HepG2 (cell line): ENCODE measurements at regions not wholly inside any gene's neighbourhood (a gene's known extent, or its start where the extent isn't known, plus 50 kb on each side); places are given as distances from the start of the nearest gene placed in this dataset.

ENCODE experiments used
- ATAC-seq: fragments of 200-7000 bp; cut with Tn5 transposase; 3 replicates; pipeline ENCODE4 v1.9.1; 2020; ENCODE audit warnings: mild to moderate bottlenecking, moderate library complexity
- BruUV-seq: library from RNA; stranded (reverse); fragments of 400-500 nt; replicated peaks from 2 replicates; lab custom pipeline; 2021; lab: Mats Ljungman, UMichigan
- CTCF ChIA-PET: fragments of 300-600 bp; formaldehyde crosslinking; extraction: SDS; loops from one replicate; lab custom pipeline; 2021; ENCODE audit warnings: low total read pairs, inconsistent platforms, low intra/inter-chr PET ratio; lab: Yijun Ruan, JAX
- POLR2A ChIA-PET: fragments of 350-600 bp; sonication (Branson Sonifier 250); formaldehyde crosslinking; loops from one replicate; lab custom pipeline; 2020; ENCODE audit warnings: antibody characterized with exemption, inconsistent platforms; lab: Yijun Ruan, JAX
- DNase-seq: peaks from one replicate; pipeline ENCODE4 v3.0.0-alpha.2; 2015; ENCODE audit warnings: low spot score
- FAIRE-seq: peaks from 3 replicates; lab custom pipeline; 2011; peaks lifted over from hg19 to GRCh38; lab: Jason Lieb, UNC
- H2AFZ ChIP-seq: one replicate; pipeline ENCODE4 v1.6.1; 2011; ENCODE audit warnings: low read length, inconsistent platforms
- H3K27ac ChIP-seq: fragments of 300-600 bp; 3 replicates; pipeline ENCODE4 v1.8.0; 2011; ENCODE audit warnings: mixed run types, mild to moderate bottlenecking, mixed read lengths, low read length, inconsistent platforms; ENCODE audit not compliant: insufficient read depth; ENCODE audit errors: extremely low read length
- H3K27me3 ChIP-seq, 2 experiments: fragments of 200-600 bp in 1 of 2; 2 replicates in 1 of 2; 3 replicates in 1 of 2; pipeline versions ENCODE4 v1.6.0 to v1.8.0; 2011; ENCODE audit warnings: low read length in 2 of 2, mild to moderate bottlenecking in 2 of 2, moderate library complexity in 2 of 2, inconsistent platforms in 1 of 2; ENCODE audit not compliant: insufficient read depth in 2 of 2, control insufficient read depth in 1 of 2
- H3K36me3 ChIP-seq, 2 experiments: fragments of 200-600 bp in 1 of 2; replicated peaks in 1 of 2; 2 replicates in 1 of 2; 3 replicates in 1 of 2; pipeline versions ENCODE4 v1.5.1 to v1.8.0; 2011; ENCODE audit warnings: low read length in 2 of 2, inconsistent platforms in 1 of 2; ENCODE audit not compliant: insufficient read depth in 2 of 2, control insufficient read depth in 1 of 2
- H3K4me1 ChIP-seq: 2 replicates; pipeline ENCODE4 v1.5.1; 2012; ENCODE audit warnings: low read length, inconsistent platforms; ENCODE audit not compliant: insufficient read depth
- H3K4me2 ChIP-seq: 2 replicates; pipeline ENCODE4 v1.6.0; 2011; ENCODE audit warnings: low read depth, low read length, inconsistent platforms
- H3K4me3 ChIP-seq, 3 experiments: fragments of 200-600 bp in 1 of 3; sonication (generic), shearing (Covaris generic) in 1 of 3; replicated peaks in 1 of 3; 2 replicates each; pipeline ENCODE4 v1.5.1; 2011 to 2016; ENCODE audit warnings: low read length in 3 of 3, inconsistent platforms in 2 of 3, low read depth in 2 of 3, mild to moderate bottlenecking in 2 of 3, control low read depth in 1 of 3, mixed read lengths in 1 of 3; ENCODE audit not compliant: insufficient read depth in 1 of 3
- H3K79me2 ChIP-seq: one replicate; pipeline ENCODE4 v1.6.1; 2011; ENCODE audit warnings: low read length, inconsistent platforms; ENCODE audit not compliant: insufficient read depth
- H3K9ac ChIP-seq: 2 replicates; pipeline ENCODE4 v1.6.0; 2011; ENCODE audit warnings: mild to moderate bottlenecking, low read depth, low read length, inconsistent platforms; ENCODE audit not compliant: insufficient read depth
- H3K9me3 ChIP-seq: 2 replicates; pipeline ENCODE4 v1.5.1; 2012; ENCODE audit warnings: mild to moderate bottlenecking, low read length
- H4K20me1 ChIP-seq: 2 replicates; pipeline ENCODE4 v1.6.0; 2011; ENCODE audit warnings: inconsistent platforms, mild to moderate bottlenecking, low read length, moderate library complexity; ENCODE audit not compliant: insufficient read depth
- CREM ChIP-seq, 2 experiments: sonication (generic) in 1 of 2; formaldehyde crosslinking in 1 of 2; IDR thresholded peaks; 2 replicates each; pipeline versions ENCODE4 v1.4.0 to v1.6.1; 2016 to 2020; ENCODE audit warnings: antibody characterized with exemption in 1 of 2, mild to moderate bottlenecking in 1 of 2, missing genetic modification reagents in 1 of 2
- MIER3 ChIP-seq: IDR thresholded peaks from 2 replicates; pipeline ENCODE4 v1.6.1; 2016; ENCODE audit warnings: missing compliant biosample characterization, borderline replicate concordance
- NPAS2 ChIP-seq: sonication (generic); formaldehyde crosslinking; IDR thresholded peaks from 2 replicates; pipeline ENCODE4 v1.8.0; 2022; ENCODE audit warnings: mild to moderate bottlenecking, missing genetic modification reagents, borderline replicate concordance
- RNF2 ChIP-seq: fragments of 450-650 bp; conservative IDR thresholded peaks from 2 replicates; pipeline ENCODE4 v1.6.1; 2016; ENCODE audit warnings: low read depth
- THAP7 ChIP-seq: sonication (generic); formaldehyde crosslinking; IDR thresholded peaks from 2 replicates; pipeline ENCODE4 v1.8.1; 2023; ENCODE audit warnings: mild to moderate bottlenecking, missing genetic modification reagents
- ZC3H4 ChIP-seq: sonication (generic); formaldehyde crosslinking; IDR thresholded peaks from 2 replicates; pipeline ENCODE4 v1.4.0; 2020; ENCODE audit warnings: missing genetic modification reagents, borderline replicate concordance
- ZFAT ChIP-seq: sonication (generic); formaldehyde crosslinking; conservative IDR thresholded peaks from 2 replicates; pipeline ENCODE4 v1.8.1; 2023; ENCODE audit warnings: missing genetic modification reagents, inconsistent platforms
- ZFY ChIP-seq: sonication (generic); formaldehyde crosslinking; IDR thresholded peaks from 2 replicates; pipeline ENCODE4 v1.4.0; 2020; ENCODE audit warnings: missing genetic modification reagents
- ZMYM4 ChIP-seq: sonication (generic); formaldehyde crosslinking; IDR thresholded peaks from 2 replicates; pipeline ENCODE4 v1.8.1; 2023; ENCODE audit warnings: mild to moderate bottlenecking, missing genetic modification reagents
- ZNF335 ChIP-seq: sonication (generic); formaldehyde crosslinking; IDR thresholded peaks from 2 replicates; pipeline ENCODE4 v1.4.0; 2020; ENCODE audit warnings: missing genetic modification reagents
- ZNF460 ChIP-seq: sonication (generic); formaldehyde crosslinking; IDR thresholded peaks from 2 replicates; pipeline ENCODE4 v1.5.1; 2020; ENCODE audit warnings: missing genetic modification reagents, mild to moderate bottlenecking, borderline replicate concordance
- ZNF484 ChIP-seq: sonication (generic); formaldehyde crosslinking; IDR thresholded peaks from 2 replicates; pipeline ENCODE4 v1.5.1; 2020; ENCODE audit warnings: mild to moderate bottlenecking, low read depth, missing genetic modification reagents, borderline replicate concordance
- ZNF720 ChIP-seq: sonication (generic); formaldehyde crosslinking; IDR thresholded peaks from 2 replicates; pipeline ENCODE4 v1.4.0; 2020; ENCODE audit warnings: missing genetic modification reagents
- WGBS: methylation state at CpG from one replicate; pipeline ENCODE4 v1.1.6; 2017; ENCODE audit warnings: low lambda C conversion rate; 5-methylcytosine and 5-hydroxymethylcytosine counted together
- in situ Hi-C: cut with HindIII; loops from 2 replicates; pipeline ENCODE4 v1.10.0; 2017; ENCODE audit warnings: low pct_unique_long_range_greater_than_20kb; ENCODE audit not compliant: extremely low pct_ligation_motif_present
- intact Hi-C: fragments of 100-400 bp; cut with micrococcal nuclease; formaldehyde crosslinking; loops from one replicate; pipeline ENCODE4 v1.10.0; 2022; ENCODE audit not compliant: unreplicated experiment
- TF ChIP-seq, protein P1 (sequence below): sonication (generic); formaldehyde crosslinking; IDR thresholded peaks from 2 replicates; pipeline ENCODE4 v1.4.0; 2020; ENCODE audit warnings: mild to moderate bottlenecking, missing genetic modification reagents, borderline replicate concordance
- TF ChIP-seq, protein P2 (sequence below): sonication (generic); formaldehyde crosslinking; IDR thresholded peaks from 2 replicates; pipeline ENCODE4 v1.5.1; 2020; ENCODE audit warnings: missing genetic modification reagents, mild to moderate bottlenecking, borderline replicate concordance

DNA sequence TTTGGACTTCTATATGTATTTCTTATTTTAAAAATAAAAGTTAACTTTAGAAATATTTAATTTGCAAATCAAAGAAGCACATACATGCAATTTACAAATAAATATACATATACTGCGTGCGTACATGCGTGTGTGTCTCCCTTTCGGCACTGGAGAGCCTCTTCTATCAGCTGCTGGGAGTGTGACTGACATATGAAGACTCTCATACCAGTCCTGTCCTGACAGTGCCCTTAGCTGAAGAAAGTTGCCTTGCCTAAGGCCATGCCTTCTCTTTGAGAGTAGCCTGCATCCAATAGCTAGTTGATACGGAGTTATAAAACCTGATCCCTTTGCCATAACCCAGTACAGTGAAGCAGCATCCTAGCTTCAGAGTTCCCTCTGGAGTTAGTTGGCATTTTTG is 282.4 kb upstream of the NEGR1 start:
- Histone ChIP-seq H4K20me1 (no peaks in the 10 kb centered on the region), H3K27me3 (no peaks in the 10 kb centered on the region), H3K4me2 (no peak overlapping the region), H3K9ac (no peak overlapping the region), H3K27ac (no peak overlapping the region), H3K79me2 (no peaks in the 10 kb centered on the region), H3K9me3 (no peaks in the 10 kb centered on the region), H3K4me1 (no peaks in the 10 kb centered on the region), H3K36me3 (no peaks in the 10 kb centered on the region), H3K4me3 (no peak overlapping the region), H2AFZ (no peak overlapping the region)
- ChIA-PET CTCF (no interaction called here), POLR2A (no interaction called here)
- no TSS peak for BruUV-seq
- FAIRE-seq = no peak
- intact Hi-C loops (no loop called here), in situ Hi-C loops (no loop called here)
- WGBS = 62% methylated on average over 5 of the region's 5 CpGs
- TF ChIP-seq, protein P1, sequence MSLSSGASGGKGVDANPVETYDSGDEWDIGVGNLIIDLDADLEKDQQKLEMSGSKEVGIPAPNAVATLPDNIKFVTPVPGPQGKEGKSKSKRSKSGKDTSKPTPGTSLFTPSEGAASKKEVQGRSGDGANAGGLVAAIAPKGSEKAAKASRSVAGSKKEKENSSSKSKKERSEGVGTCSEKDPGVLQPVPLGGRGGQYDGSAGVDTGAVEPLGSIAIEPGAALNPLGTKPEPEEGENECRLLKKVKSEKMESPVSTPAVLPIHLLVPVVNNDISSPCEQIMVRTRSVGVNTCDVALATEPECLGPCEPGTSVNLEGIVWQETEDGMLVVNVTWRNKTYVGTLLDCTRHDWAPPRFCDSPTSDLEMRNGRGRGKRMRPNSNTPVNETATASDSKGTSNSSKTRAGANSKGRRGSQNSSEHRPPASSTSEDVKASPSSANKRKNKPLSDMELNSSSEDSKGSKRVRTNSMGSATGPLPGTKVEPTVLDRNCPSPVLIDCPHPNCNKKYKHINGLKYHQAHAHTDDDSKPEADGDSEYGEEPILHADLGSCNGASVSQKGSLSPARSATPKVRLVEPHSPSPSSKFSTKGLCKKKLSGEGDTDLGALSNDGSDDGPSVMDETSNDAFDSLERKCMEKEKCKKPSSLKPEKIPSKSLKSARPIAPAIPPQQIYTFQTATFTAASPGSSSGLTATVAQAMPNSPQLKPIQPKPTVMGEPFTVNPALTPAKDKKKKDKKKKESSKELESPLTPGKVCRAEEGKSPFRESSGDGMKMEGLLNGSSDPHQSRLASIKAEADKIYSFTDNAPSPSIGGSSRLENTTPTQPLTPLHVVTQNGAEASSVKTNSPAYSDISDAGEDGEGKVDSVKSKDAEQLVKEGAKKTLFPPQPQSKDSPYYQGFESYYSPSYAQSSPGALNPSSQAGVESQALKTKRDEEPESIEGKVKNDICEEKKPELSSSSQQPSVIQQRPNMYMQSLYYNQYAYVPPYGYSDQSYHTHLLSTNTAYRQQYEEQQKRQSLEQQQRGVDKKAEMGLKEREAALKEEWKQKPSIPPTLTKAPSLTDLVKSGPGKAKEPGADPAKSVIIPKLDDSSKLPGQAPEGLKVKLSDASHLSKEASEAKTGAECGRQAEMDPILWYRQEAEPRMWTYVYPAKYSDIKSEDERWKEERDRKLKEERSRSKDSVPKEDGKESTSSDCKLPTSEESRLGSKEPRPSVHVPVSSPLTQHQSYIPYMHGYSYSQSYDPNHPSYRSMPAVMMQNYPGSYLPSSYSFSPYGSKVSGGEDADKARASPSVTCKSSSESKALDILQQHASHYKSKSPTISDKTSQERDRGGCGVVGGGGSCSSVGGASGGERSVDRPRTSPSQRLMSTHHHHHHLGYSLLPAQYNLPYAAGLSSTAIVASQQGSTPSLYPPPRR (CRISPR knock-in tag) = no peak
- TF ChIP-seq ZNF484 (CRISPR knock-in tag) = no peak
- TF ChIP-seq RNF2 = no peak
- no peak for TF ChIP-seq ZMYM4 (CRISPR knock-in tag)
- TF ChIP-seq ZFAT (CRISPR knock-in tag) = no peak
- no peak for TF ChIP-seq ZNF720 (CRISPR knock-in tag)
- TF ChIP-seq ZNF335 = no peak
- TF ChIP-seq ZNF460 (CRISPR knock-in tag) = no peak
- TF ChIP-seq ZFY (CRISPR knock-in tag) = no peak
- TF ChIP-seq, protein P2, sequence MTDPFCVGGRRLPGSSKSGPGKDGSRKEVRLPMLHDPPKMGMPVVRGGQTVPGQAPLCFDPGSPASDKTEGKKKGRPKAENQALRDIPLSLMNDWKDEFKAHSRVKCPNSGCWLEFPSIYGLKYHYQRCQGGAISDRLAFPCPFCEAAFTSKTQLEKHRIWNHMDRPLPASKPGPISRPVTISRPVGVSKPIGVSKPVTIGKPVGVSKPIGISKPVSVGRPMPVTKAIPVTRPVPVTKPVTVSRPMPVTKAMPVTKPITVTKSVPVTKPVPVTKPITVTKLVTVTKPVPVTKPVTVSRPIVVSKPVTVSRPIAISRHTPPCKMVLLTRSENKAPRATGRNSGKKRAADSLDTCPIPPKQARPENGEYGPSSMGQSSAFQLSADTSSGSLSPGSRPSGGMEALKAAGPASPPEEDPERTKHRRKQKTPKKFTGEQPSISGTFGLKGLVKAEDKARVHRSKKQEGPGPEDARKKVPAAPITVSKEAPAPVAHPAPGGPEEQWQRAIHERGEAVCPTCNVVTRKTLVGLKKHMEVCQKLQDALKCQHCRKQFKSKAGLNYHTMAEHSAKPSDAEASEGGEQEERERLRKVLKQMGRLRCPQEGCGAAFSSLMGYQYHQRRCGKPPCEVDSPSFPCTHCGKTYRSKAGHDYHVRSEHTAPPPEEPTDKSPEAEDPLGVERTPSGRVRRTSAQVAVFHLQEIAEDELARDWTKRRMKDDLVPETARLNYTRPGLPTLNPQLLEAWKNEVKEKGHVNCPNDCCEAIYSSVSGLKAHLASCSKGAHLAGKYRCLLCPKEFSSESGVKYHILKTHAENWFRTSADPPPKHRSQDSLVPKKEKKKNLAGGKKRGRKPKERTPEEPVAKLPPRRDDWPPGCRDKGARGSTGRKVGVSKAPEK = no peak
- no peak for TF ChIP-seq THAP7
- no peak for TF ChIP-seq ZC3H4 (CRISPR knock-in tag)
- TF ChIP-seq MIER3 = no peak
- TF ChIP-seq NPAS2 (CRISPR knock-in tag) = no peak
- no peak for TF ChIP-seq CREM (IDR thresholded peaks at IDR 0.05)
- TF ChIP-seq CREM (CRISPR knock-in tag; IDR thresholded peaks at IDR 0.05) = no peak
- no peak for ATAC-seq
- no peak for DNase-seq
